Right lobe of liver (tissue), 4 donors: ENCODE measurements at regions not wholly inside any gene's neighbourhood (a gene's known extent, or its start where the extent isn't known, plus 50 kb on each side); places are given as distances from the start of the nearest gene placed in this dataset.
"Not testable (repeated sequence)": the region's sequence is repeated elsewhere in the genome, so short reads cannot be mapped to it uniquely, and the experiment has no call there.

Experiments used
- CTCF ChIP-seq, 4 donors: fragments of 200-600 bp in 3 of 4; fragments of 450-650 bp in 1 of 4; IDR thresholded peaks; one replicate each; pipeline versions ENCODE4 v1.5.1 to v1.8.0; 2016 to 2022; ENCODE audit warnings: antibody characterized with exemption in 4 of 4, mild to moderate bottlenecking in 2 of 4
- POLR2A ChIP-seq: fragments of 450-650 bp; IDR thresholded peaks from one replicate; pipeline ENCODE4 v1.6.1; 2017; ENCODE audit warnings: antibody characterized with exemption, mild to moderate bottlenecking
- donor health status: DM: no; HTN: no; CAD: no.
- donor health status: DM: no; HTN: no; CAD: no.
- donor health status: DM: no; HTN: yes; CAD: no.

GRCh38 chr15:84477550-84477949, 123.3 kb upstream of the ZSCAN2 start:
- TF ChIP-seq CTCF (IDR thresholded peaks at IDR 0.05); POLR2A: not testable (repeated sequence)
